MM.1S (cell line): ENCODE measurements at regions not wholly inside any gene's neighbourhood (a gene's known extent, or its start where the extent isn't known, plus 50 kb on each side); places are given as distances from the start of the nearest gene placed in this dataset.

ENCODE experiments used
- DNase-seq: peaks from one replicate; pipeline ENCODE4 v3.0.0-alpha.2; 2015
- H2AFZ ChIP-seq: fragments of 300-600 bp; sonication (generic); 2 replicates; pipeline ENCODE4 v1.6.0; 2016; ENCODE audit warnings: antibody characterized with exemption, low read length
- H3F3A ChIP-seq: fragments of 300-600 bp; sonication (generic); 2 replicates; pipeline ENCODE4 v1.6.1; 2016; ENCODE audit warnings: mild to moderate bottlenecking, antibody characterized with exemption, low read length, moderate library complexity, mixed read lengths; ENCODE audit not compliant: insufficient read depth
- H3K27ac ChIP-seq: fragments of 300-600 bp; sonication (generic); 2 replicates; pipeline ENCODE4 v1.5.1; 2016; ENCODE audit warnings: mild to moderate bottlenecking, low read length
- H3K27me3 ChIP-seq: fragments of 300-600 bp; sonication (generic); replicated peaks from 2 replicates; pipeline ENCODE4 v1.6.0; 2016; ENCODE audit warnings: low read length; ENCODE audit not compliant: insufficient read depth
- H3K36me3 ChIP-seq: fragments of 300-600 bp; sonication (generic); replicated peaks from 2 replicates; pipeline ENCODE4 v1.6.1; 2016; ENCODE audit warnings: mild to moderate bottlenecking, low read length, mixed read lengths; ENCODE audit not compliant: insufficient read depth
- H3K4me1 ChIP-seq: fragments of 300-600 bp; sonication (generic); 2 replicates; pipeline ENCODE4 v1.6.1; 2016; ENCODE audit warnings: low read length, mixed read lengths
- H3K4me2 ChIP-seq: fragments of 300-600 bp; sonication (generic); 2 replicates; pipeline ENCODE4 v1.6.0; 2016; ENCODE audit warnings: low read depth, low read length
- H3K4me3 ChIP-seq: fragments of 300-600 bp; sonication (generic); 2 replicates; pipeline ENCODE4 v1.5.1; 2016; ENCODE audit warnings: low read length, mixed read lengths
- H3K79me2 ChIP-seq: fragments of 300-600 bp; sonication (generic); 2 replicates; pipeline ENCODE4 v1.6.1; 2016; ENCODE audit warnings: mixed run types, low read length, mixed read lengths
- H3K9ac ChIP-seq: fragments of 300-600 bp; sonication (generic); 2 replicates; pipeline ENCODE4 v1.6.1; 2016; ENCODE audit warnings: low read length, mixed read lengths
- H3K9me2 ChIP-seq: fragments of 300-600 bp; sonication (generic); replicated peaks from 2 replicates; pipeline ENCODE4 v1.6.1; 2016; ENCODE audit warnings: mild to moderate bottlenecking, low read length, mixed read lengths; ENCODE audit not compliant: insufficient read depth
- H3K9me3 ChIP-seq: fragments of 300-600 bp; sonication (generic); replicated peaks from 2 replicates; pipeline ENCODE4 v1.6.1; 2016; ENCODE audit warnings: mild to moderate bottlenecking, low read length, mixed read lengths; ENCODE audit not compliant: insufficient read depth
- H4K20me1 ChIP-seq: fragments of 300-600 bp; sonication (generic); 2 replicates; pipeline ENCODE4 v1.6.1; 2016; ENCODE audit warnings: mild to moderate bottlenecking, low read length, moderate library complexity, mixed read lengths; ENCODE audit not compliant: insufficient read depth
- EZH2 ChIP-seq: fragments of 300-600 bp; sonication (generic); optimal IDR thresholded peaks from 2 replicates; pipeline ENCODE3; 2017; ENCODE audit warnings: low read depth, mild to moderate bottlenecking, antibody characterized with exemption, low read length, mixed read lengths
- EZH2phosphoT487 ChIP-seq: fragments of 300-600 bp; sonication (generic); IDR thresholded peaks from 2 replicates; pipeline ENCODE4 v1.6.1; 2018; ENCODE audit warnings: antibody characterized with exemption, low read length
- TF ChIP-seq, protein P1 (sequence below): fragments of 300-600 bp; sonication (generic); IDR thresholded peaks from 2 replicates; pipeline ENCODE4 v1.5.1; 2016; ENCODE audit warnings: antibody characterized with exemption, low read length, mixed read lengths

- Histone ChIP-seq H3K9me3 (no peaks in the 10 kb centered on the region), H3K79me2 (no peaks in the 10 kb centered on the region), H2AFZ (no peak overlapping the region), H3K27me3 (no peaks in the 10 kb centered on the region), H3K9ac (no peak overlapping the region), H4K20me1 (no peaks in the 10 kb centered on the region), H3K9me2 (no peaks in the 10 kb centered on the region), H3K4me2 (no peak overlapping the region), H3K4me1 (no peaks in the 10 kb centered on the region), H3K27ac (no peak overlapping the region), H3K4me3 (no peak overlapping the region), H3F3A (no peaks in the 10 kb centered on the region), H3K36me3 (no peaks in the 10 kb centered on the region)
- no peak for DNase-seq
- TF ChIP-seq EZH2phosphoT487 (no peak), EZH2 (no peak)
- TF ChIP-seq, protein P1, sequence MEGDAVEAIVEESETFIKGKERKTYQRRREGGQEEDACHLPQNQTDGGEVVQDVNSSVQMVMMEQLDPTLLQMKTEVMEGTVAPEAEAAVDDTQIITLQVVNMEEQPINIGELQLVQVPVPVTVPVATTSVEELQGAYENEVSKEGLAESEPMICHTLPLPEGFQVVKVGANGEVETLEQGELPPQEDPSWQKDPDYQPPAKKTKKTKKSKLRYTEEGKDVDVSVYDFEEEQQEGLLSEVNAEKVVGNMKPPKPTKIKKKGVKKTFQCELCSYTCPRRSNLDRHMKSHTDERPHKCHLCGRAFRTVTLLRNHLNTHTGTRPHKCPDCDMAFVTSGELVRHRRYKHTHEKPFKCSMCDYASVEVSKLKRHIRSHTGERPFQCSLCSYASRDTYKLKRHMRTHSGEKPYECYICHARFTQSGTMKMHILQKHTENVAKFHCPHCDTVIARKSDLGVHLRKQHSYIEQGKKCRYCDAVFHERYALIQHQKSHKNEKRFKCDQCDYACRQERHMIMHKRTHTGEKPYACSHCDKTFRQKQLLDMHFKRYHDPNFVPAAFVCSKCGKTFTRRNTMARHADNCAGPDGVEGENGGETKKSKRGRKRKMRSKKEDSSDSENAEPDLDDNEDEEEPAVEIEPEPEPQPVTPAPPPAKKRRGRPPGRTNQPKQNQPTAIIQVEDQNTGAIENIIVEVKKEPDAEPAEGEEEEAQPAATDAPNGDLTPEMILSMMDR, result no peak
These were observed 641.9 kb upstream of the NR3C2 start for GRCh38 chr4:149084144-149084543.

DNA sequence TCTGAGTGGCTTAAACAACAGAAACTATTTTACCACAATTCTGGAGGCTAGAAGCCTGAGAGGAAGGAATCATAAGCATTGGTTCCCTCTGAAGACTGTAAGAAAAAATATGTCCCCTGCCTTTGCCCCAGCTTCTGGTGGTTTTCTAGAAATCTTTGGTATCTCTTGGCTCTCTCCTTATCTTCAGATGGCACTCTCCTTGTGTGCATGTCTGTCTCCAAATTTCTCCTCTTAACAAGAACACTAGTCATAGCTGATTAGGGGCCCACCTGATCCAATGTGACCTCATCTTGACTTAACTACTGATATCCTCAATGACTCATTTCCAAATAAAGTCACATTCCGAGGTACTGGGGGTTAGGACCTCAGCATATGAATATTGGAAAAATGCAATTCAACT is 635.0 kb upstream of the NR3C2 start:
- Histone ChIP-seq H3K4me1 (no peaks in the 10 kb centered on the region), H3K27me3 (no peaks in the 10 kb centered on the region), H2AFZ (no peak overlapping the region), H3F3A (no peaks in the 10 kb centered on the region), H3K9ac (no peak overlapping the region), H3K27ac (no peak overlapping the region), H4K20me1 (no peaks in the 10 kb centered on the region), H3K36me3 (no peaks in the 10 kb centered on the region), H3K4me2 (no peak overlapping the region), H3K4me3 (no peak overlapping the region), H3K9me2 (no peaks in the 10 kb centered on the region), H3K9me3 (no peaks in the 10 kb centered on the region), H3K79me2 (no peaks in the 10 kb centered on the region)
- TF ChIP-seq, protein P1, result no peak
- TF ChIP-seq EZH2phosphoT487, result no peak
- no peak for TF ChIP-seq EZH2
- no peak for DNase-seq

DNA sequence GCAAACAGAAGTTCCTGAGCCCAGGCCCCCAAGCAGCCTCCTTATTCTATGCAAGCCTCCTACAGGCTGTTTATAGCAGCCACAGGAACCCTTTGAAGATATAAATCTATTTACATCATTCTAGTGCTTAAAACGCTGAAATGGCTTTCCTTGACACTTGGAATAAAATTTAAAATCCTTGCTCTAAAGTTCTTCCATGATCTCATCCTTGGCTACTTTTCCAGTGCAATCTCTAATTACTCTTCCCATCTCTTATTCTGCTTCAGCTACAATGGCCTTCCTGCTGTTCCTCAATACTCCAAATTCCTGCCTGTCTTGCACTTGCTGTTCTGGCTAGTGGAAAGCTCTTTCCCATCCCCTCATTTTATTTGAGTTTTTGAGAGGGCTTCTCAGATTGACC is 634.2 kb upstream of the NR3C2 start:
- TF ChIP-seq, protein P1, result no peak
- no peak for TF ChIP-seq EZH2phosphoT487
- no peak for TF ChIP-seq EZH2
- Histone ChIP-seq H3K27me3 (no peaks in the 10 kb centered on the region), H2AFZ (no peak overlapping the region), H3K4me2 (no peak overlapping the region), H4K20me1 (no peaks in the 10 kb centered on the region), H3K79me2 (no peaks in the 10 kb centered on the region), H3K27ac (no peak overlapping the region), H3K36me3 (no peaks in the 10 kb centered on the region), H3F3A (no peaks in the 10 kb centered on the region), H3K9ac (no peak overlapping the region), H3K4me3 (no peak overlapping the region), H3K4me1 (no peaks in the 10 kb centered on the region), H3K9me3 (no peaks in the 10 kb centered on the region), H3K9me2 (no peaks in the 10 kb centered on the region)
- DNase-seq, result no peak

- no peak overlapping the region for H3K27ac ChIP-seq
- H2AFZ ChIP-seq, result no peak overlapping the region
- no peaks in the 10 kb centered on the region for H3K9me3 ChIP-seq
- TF ChIP-seq, protein P1, result no peak
- TF ChIP-seq EZH2phosphoT487 (no peak), EZH2 (no peak)
- no peaks in the 10 kb centered on the region for H3K79me2 ChIP-seq
- H3K36me3 ChIP-seq, result no peaks in the 10 kb centered on the region
- H3K9me2 ChIP-seq, result no peaks in the 10 kb centered on the region
- DNase-seq, result no peak
- H3K4me3 ChIP-seq, result no peak overlapping the region
- H3F3A ChIP-seq, result no peaks in the 10 kb centered on the region
- H3K27me3 ChIP-seq, result no peaks in the 10 kb centered on the region
- no peak overlapping the region for H3K9ac ChIP-seq
- H3K4me1 ChIP-seq, result no peaks in the 10 kb centered on the region
- no peaks in the 10 kb centered on the region for H4K20me1 ChIP-seq
- no peak overlapping the region for H3K4me2 ChIP-seq
These were observed 630.2 kb upstream of the NR3C2 start for GRCh38 chr4:149072384-149072783.
